Fibroblast of lung (primary cell): ENCODE measurements at regions not wholly inside any gene's neighbourhood (a gene's known extent, or its start where the extent isn't known, plus 50 kb on each side); places are given as distances from the start of the nearest gene placed in this dataset.

Experiments used
- EZH2 ChIP-seq: IDR thresholded peaks from 2 replicates; pipeline ENCODE4 v1.5.1; 2012; ENCODE audit warnings: low read length, control low read depth, mild to moderate bottlenecking; ENCODE audit errors: missing control alignments
- TF ChIP-seq, protein P1 (sequence below), 2 donors: IDR thresholded peaks in 1 of 2; conservative IDR thresholded peaks in 1 of 2; 1 replicate in 1 of 2; 2 replicates in 1 of 2; pipeline ENCODE4 v1.5.1; 2011 to 2012; ENCODE audit warnings: low read length in 2 of 2, control low read depth in 1 of 2, inconsistent platforms in 1 of 2, low read depth in 1 of 2, mild to moderate bottlenecking in 1 of 2

DNA sequence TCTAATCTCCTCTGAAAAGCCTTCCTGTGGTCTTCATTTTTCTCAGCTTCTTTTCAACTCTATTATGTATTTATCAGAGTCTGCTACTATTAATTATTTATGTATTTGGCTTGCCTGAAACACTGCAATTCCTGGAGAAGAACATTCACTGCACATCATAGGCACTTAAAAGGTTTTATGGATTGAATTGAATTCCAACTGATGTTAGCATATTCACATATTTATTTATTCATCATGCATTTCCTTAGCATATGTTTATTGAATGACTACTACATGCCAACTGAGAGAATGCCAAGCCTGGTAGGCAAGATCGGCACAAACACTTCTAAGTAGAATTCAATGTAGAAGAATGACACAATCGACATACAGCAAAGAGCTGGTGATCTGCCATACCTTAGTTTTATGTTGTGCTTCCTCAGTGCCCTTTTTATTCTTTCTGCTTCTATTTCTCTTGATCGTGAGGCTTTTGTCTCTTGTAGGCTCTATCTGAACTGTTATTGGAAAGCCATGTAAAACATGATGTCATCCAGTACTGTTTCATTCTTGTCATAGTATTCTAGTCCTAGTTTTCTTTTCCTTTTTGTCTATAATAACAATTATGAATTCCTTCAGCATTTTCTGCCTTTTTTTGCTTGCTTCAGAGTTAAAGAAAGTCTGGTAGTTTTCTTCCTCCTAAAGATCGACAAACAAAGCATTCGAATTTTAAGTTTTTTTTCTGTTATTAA, 454.2 kb downstream of the TLE4 start:
- TF ChIP-seq, protein P1, sequence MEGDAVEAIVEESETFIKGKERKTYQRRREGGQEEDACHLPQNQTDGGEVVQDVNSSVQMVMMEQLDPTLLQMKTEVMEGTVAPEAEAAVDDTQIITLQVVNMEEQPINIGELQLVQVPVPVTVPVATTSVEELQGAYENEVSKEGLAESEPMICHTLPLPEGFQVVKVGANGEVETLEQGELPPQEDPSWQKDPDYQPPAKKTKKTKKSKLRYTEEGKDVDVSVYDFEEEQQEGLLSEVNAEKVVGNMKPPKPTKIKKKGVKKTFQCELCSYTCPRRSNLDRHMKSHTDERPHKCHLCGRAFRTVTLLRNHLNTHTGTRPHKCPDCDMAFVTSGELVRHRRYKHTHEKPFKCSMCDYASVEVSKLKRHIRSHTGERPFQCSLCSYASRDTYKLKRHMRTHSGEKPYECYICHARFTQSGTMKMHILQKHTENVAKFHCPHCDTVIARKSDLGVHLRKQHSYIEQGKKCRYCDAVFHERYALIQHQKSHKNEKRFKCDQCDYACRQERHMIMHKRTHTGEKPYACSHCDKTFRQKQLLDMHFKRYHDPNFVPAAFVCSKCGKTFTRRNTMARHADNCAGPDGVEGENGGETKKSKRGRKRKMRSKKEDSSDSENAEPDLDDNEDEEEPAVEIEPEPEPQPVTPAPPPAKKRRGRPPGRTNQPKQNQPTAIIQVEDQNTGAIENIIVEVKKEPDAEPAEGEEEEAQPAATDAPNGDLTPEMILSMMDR (conservative IDR thresholded peaks at IDR 0.05 in 1 of 2, IDR thresholded peaks at IDR 0.05 in 1 of 2; ENCODE audit: low read depth in 1 of 2, low read length in 2 of 2) = no peak
- no peak for TF ChIP-seq EZH2
